Smooth muscle cell (in vitro differentiated cells): ENCODE measurements at regions not wholly inside any gene's neighbourhood (a gene's known extent, or its start where the extent isn't known, plus 50 kb on each side); places are given as distances from the start of the nearest gene placed in this dataset.

Experiments
- DNase-seq: peaks from one replicate; lab custom pipeline; 2025; ENCODE audit not compliant: unreplicated experiment; lab: John Stamatoyannopoulos, UW
- H2AFZ ChIP-seq: fragments of 200-600 bp; sonication (generic); 2 replicates; pipeline ENCODE4 v1.6.0; 2016; ENCODE audit warnings: antibody characterized with exemption, low read depth, mild to moderate bottlenecking
- H3F3A ChIP-seq: fragments of 200-600 bp; sonication (generic); 2 replicates; pipeline ENCODE4 v1.6.0; 2017; ENCODE audit warnings: antibody characterized with exemption, low read depth
- H3K27ac ChIP-seq: fragments of 200-600 bp; sonication (generic); 2 replicates; pipeline ENCODE4 v1.5.1; 2016; ENCODE audit warnings: low read depth, mild to moderate bottlenecking
- H3K27me3 ChIP-seq: fragments of 200-600 bp; sonication (generic); 2 replicates; pipeline ENCODE4 v1.6.1; 2016; ENCODE audit warnings: low read depth, mild to moderate bottlenecking
- H3K36me3 ChIP-seq: fragments of 200-600 bp; sonication (generic); 2 replicates; pipeline ENCODE4 v1.5.1; 2016; ENCODE audit warnings: low read depth
- H3K4me1 ChIP-seq: fragments of 200-600 bp; sonication (generic); 2 replicates; pipeline ENCODE4 v1.5.1; 2016; ENCODE audit warnings: low read depth
- H3K4me2 ChIP-seq: fragments of 200-600 bp; sonication (generic); 2 replicates; pipeline ENCODE4 v1.6.0; 2016; ENCODE audit warnings: mild to moderate bottlenecking
- H3K4me3 ChIP-seq: fragments of 200-600 bp; sonication (generic); 2 replicates; pipeline ENCODE4 v1.5.1; 2016; ENCODE audit warnings: mild to moderate bottlenecking
- H3K79me2 ChIP-seq: fragments of 200-600 bp; sonication (generic); 2 replicates; pipeline ENCODE4 v1.6.0; 2016; ENCODE audit warnings: low read depth, mild to moderate bottlenecking
- H3K9ac ChIP-seq: fragments of 200-600 bp; sonication (generic); 2 replicates; pipeline ENCODE4 v1.6.0; 2016; ENCODE audit warnings: low read depth
- H3K9me3 ChIP-seq: fragments of 200-600 bp; sonication (generic); replicated peaks from 2 replicates; pipeline ENCODE4 v1.5.1; 2016; ENCODE audit warnings: low read depth
- H4K20me1 ChIP-seq: fragments of 200-600 bp; sonication (generic); 2 replicates; pipeline ENCODE4 v1.6.0; 2016; ENCODE audit warnings: low read depth
- WGBS: methylation state at CpG from one replicate; pipeline ENCODE4 v1.1.7; 2016; ENCODE audit warnings: low lambda C conversion rate; 5-methylcytosine and 5-hydroxymethylcytosine counted together
- TF ChIP-seq, protein P1 (sequence below): fragments of 200-600 bp; sonication (generic); IDR thresholded peaks from 2 replicates; pipeline ENCODE4 v1.5.1; 2017; ENCODE audit warnings: borderline replicate concordance, mild to moderate bottlenecking, antibody characterized with exemption; ENCODE audit not compliant: insufficient read depth, poor library complexity, severe bottlenecking

DNA sequence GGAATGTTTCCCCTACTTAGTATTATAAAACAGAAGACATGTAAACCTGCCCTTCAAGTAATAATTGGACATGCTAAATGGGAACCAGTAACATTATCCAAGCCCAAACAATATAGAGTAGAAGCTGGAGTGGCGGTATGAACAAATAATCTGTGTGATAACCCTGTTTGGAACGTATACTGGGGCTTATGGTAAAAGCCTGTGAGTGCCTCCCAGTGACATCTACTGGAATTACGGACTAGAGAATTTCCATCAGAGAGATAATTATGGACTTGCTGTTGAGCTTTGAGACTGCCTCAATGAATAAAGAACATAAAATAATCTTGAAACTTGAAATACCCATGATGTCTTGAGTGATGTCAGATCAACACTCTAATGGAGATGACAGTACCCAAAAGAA lies 406.3 kb upstream of the GRIA3 start:
- Histone ChIP-seq H3K27me3 (no peaks in the 10 kb centered on the region), H3F3A (no peaks in the 10 kb centered on the region), H3K4me3 (no peak overlapping the region), H3K9ac (no peak overlapping the region), H3K79me2 (no peaks in the 10 kb centered on the region), H3K4me1 (no peaks in the 10 kb centered on the region), H4K20me1 (no peaks in the 10 kb centered on the region), H3K27ac (no peak overlapping the region), H2AFZ (no peak overlapping the region), H3K4me2 (no peak overlapping the region), H3K9me3 (no peaks in the 10 kb centered on the region), H3K36me3 (no peaks in the 10 kb centered on the region)
- DNase-seq, result no peak
- TF ChIP-seq, protein P1, sequence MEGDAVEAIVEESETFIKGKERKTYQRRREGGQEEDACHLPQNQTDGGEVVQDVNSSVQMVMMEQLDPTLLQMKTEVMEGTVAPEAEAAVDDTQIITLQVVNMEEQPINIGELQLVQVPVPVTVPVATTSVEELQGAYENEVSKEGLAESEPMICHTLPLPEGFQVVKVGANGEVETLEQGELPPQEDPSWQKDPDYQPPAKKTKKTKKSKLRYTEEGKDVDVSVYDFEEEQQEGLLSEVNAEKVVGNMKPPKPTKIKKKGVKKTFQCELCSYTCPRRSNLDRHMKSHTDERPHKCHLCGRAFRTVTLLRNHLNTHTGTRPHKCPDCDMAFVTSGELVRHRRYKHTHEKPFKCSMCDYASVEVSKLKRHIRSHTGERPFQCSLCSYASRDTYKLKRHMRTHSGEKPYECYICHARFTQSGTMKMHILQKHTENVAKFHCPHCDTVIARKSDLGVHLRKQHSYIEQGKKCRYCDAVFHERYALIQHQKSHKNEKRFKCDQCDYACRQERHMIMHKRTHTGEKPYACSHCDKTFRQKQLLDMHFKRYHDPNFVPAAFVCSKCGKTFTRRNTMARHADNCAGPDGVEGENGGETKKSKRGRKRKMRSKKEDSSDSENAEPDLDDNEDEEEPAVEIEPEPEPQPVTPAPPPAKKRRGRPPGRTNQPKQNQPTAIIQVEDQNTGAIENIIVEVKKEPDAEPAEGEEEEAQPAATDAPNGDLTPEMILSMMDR, result no peak
- WGBS, result 52% methylated on average over 3 of the region's 3 CpGs

DNA sequence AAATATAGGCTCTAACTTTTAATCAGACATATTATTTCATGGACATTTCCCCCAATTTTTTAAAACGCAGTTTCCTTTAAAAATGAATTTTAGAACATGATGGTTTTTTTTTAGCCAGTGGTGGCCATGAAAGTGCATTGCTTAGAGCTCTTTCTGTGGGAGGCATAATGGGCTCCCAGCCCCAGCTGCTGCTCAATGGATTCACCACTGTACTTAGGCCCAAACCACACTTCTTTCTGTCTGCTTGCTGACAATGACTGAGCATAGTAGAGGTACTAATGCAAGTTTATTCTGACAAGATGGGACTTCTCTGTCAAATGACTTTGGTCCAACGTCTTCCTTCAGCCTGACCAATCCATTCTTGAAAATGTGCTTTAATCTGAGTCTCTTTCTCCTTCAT lies 400.2 kb upstream of the GRIA3 start:
- no peak overlapping the region for H3K4me2 ChIP-seq
- DNase-seq, result no peak
- WGBS, result 70% methylated on average over 2 of the region's 2 CpGs

DNA sequence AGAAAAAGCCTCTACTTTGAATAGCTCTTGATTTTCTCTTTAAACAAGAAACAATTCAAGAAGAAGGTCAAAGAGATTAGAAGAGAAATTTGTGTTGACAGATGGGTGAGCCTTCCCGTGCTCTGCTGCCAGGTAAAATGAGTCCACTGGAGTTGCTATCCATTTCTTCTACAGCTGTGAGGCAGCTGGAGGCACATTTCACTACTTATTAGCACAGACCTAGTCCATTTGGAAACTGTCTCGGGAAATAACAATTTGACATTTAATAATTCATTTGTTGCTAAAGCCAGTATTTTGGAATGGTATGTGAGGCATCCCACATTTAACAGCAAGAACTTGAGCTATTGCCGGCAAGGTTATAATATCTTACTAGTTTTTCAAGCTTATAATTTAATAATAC lies 396.8 kb upstream of the GRIA3 start:
- no peak overlapping the region for H3K9ac ChIP-seq
- H2AFZ ChIP-seq, result no peak overlapping the region
- TF ChIP-seq, protein P1, result no peak
- no peak overlapping the region for H3K4me3 ChIP-seq
- no peaks in the 10 kb centered on the region for H3K9me3 ChIP-seq
- H3K36me3 ChIP-seq, result no peaks in the 10 kb centered on the region
- H3K4me2 ChIP-seq, result no peak overlapping the region
- H3K4me1 ChIP-seq, result no peaks in the 10 kb centered on the region
- no peaks in the 10 kb centered on the region for H3F3A ChIP-seq
- H3K27me3 ChIP-seq, result no peaks in the 10 kb centered on the region
- no peaks in the 10 kb centered on the region for H4K20me1 ChIP-seq
- H3K27ac ChIP-seq, result no peak overlapping the region
- no peaks in the 10 kb centered on the region for H3K79me2 ChIP-seq
- no peak for DNase-seq
- 83% methylated on average over 3 of the region's 3 CpGs for WGBS

More for the DNA sequence above, 400.2 kb upstream of the GRIA3 start:
- Histone ChIP-seq H4K20me1 (no peaks in the 10 kb centered on the region), H2AFZ (no peak overlapping the region), H3K4me3 (no peak overlapping the region), H3F3A (no peaks in the 10 kb centered on the region), H3K9me3 (no peaks in the 10 kb centered on the region), H3K27me3 (no peaks in the 10 kb centered on the region), H3K4me1 (no peaks in the 10 kb centered on the region), H3K9ac (no peak overlapping the region), H3K27ac (no peak overlapping the region), H3K36me3 (no peaks in the 10 kb centered on the region), H3K79me2 (no peaks in the 10 kb centered on the region)
- TF ChIP-seq, protein P1, result no peak

DNA sequence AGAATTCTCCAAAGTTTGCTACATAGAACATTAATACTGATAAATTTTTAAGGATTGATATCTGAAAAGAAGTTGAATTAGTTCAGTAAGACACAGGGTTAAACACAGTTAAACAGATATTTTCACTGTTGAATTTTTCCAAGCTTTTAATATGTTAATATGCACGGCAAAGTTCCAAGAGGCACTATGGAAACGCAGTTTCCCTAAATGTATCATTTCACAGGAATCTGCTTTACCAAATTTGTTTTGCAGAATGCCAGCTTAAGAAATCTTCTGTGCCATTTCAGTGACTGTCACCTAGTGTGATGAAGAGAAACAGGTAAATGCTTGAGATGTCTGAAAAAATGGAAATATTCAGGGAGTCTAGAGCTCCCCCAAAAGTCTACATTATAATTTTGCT lies 395.9 kb upstream of the GRIA3 start:
- H3K4me3 ChIP-seq, result no peak overlapping the region
- no peak overlapping the region for H3K4me2 ChIP-seq
- 71% methylated on average over 2 of the region's 2 CpGs for WGBS
- no peaks in the 10 kb centered on the region for H3F3A ChIP-seq
- no peaks in the 10 kb centered on the region for H3K27me3 ChIP-seq
- H3K36me3 ChIP-seq, result no peaks in the 10 kb centered on the region
- no peak overlapping the region for H2AFZ ChIP-seq
- no peaks in the 10 kb centered on the region for H3K9me3 ChIP-seq
- no peaks in the 10 kb centered on the region for H3K79me2 ChIP-seq
- no peak overlapping the region for H3K27ac ChIP-seq
- no peaks in the 10 kb centered on the region for H3K4me1 ChIP-seq
- H4K20me1 ChIP-seq, result no peaks in the 10 kb centered on the region
- DNase-seq, result no peak
- TF ChIP-seq, protein P1, result no peak
- H3K9ac ChIP-seq, result no peak overlapping the region
